GM10248 (cell line): ENCODE measurements at regions not wholly inside any gene's neighbourhood (a gene's known extent, or its start where the extent isn't known, plus 50 kb on each side); places are given as distances from the start of the nearest gene placed in this dataset.

ENCODE experiments used
- CTCF ChIA-PET: fragments of 300-600 bp; sonication (Branson Sonifier 250); formaldehyde crosslinking; extraction: SDS; loops from one replicate; lab custom pipeline; 2021; ENCODE audit warnings: antibody characterized with exemption; lab: Yijun Ruan, JAX
- POLR2A ChIA-PET: fragments of 350-650 bp; sonication (Branson Sonifier 250); formaldehyde crosslinking; extraction: SDS; loops from one replicate; lab custom pipeline; 2020; ENCODE audit warnings: antibody characterized with exemption; lab: Yijun Ruan, JAX
- DNase-seq: peaks from one replicate; pipeline ENCODE4 v3.0.0; 2012; ENCODE audit errors: extremely low spot score
- TF ChIP-seq, protein P1 (sequence below): IDR thresholded peaks from 2 replicates; pipeline ENCODE4 v1.5.1; 2012; ENCODE audit warnings: mild to moderate bottlenecking, low read depth; ENCODE audit errors: extremely low read depth, missing control alignments, control extremely low read depth

DNA sequence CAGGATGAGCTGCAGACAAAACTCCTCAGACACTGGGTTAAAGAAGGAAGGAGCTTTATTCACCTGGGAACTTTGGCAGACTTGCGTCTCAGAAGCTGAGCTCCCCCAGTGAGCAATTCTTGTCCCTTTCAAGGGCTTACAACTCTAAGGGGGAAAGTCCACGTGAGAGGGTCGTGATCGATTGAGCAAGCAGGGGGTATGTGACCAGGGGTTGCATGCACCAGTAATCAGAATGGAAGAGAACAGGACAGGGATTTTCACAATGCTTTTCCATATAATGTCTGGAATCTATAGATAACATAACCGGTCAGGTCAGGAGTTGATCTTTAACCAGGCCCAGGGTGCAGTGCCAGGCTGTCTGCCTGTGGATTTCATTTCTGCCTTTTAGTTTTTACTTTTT is 202.8 kb upstream of the MRPS30 start:
- CTCF ChIA-PET, result interaction anchor here (1.3 kb wide), 1 partner anchor 11 kb away, joined by 4 read pairs; no protein-coding TSS in a partner anchor

DNA sequence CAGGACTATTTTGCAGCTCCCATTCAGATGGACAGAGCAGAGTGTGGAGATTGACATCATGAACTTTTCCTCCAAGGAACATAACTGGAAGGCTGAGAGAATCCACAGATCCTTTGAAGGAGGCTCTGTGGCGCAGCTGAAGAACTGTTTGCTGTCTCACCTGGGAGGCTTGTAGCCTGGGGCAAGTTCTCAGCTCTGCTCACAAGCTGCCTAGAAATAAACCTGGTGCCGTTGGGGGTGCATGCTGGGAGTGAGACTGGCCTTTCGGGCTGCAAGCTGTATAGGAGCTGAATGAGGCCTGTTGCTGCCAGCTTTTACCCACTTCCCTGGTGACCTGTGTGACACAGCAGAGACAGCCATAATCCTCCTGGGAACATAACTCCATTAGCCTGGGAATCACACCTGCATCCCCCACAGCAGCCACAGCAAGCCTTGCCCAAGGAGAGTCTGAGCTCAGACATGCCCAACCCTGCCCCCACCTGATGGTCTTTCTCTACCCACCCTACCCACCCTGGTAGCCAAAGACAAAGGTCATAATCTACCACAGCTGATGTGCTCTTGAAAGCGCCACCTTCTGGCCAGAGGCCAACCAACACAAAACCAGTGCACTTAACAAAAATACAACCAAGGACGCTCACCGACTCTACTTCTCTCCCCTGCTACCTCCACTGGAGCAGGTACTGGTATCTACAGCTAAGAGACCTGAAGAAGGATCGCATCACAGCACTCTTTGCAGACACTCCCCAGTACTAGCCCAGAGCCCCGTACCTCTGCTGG is 205.1 kb upstream of the MRPS30 start:
- CTCF ChIA-PET, result interaction anchor here (0.7 to 0.9 kb wide), 3 partner anchors 10 to 67 kb away, joined by 3 read pairs; no protein-coding TSS in a partner anchor
- no peak for DNase-seq
- TF ChIP-seq, protein P1, sequence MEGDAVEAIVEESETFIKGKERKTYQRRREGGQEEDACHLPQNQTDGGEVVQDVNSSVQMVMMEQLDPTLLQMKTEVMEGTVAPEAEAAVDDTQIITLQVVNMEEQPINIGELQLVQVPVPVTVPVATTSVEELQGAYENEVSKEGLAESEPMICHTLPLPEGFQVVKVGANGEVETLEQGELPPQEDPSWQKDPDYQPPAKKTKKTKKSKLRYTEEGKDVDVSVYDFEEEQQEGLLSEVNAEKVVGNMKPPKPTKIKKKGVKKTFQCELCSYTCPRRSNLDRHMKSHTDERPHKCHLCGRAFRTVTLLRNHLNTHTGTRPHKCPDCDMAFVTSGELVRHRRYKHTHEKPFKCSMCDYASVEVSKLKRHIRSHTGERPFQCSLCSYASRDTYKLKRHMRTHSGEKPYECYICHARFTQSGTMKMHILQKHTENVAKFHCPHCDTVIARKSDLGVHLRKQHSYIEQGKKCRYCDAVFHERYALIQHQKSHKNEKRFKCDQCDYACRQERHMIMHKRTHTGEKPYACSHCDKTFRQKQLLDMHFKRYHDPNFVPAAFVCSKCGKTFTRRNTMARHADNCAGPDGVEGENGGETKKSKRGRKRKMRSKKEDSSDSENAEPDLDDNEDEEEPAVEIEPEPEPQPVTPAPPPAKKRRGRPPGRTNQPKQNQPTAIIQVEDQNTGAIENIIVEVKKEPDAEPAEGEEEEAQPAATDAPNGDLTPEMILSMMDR, result no peak
- POLR2A ChIA-PET, result no interaction called here

More for the DNA sequence above, 202.8 kb upstream of the MRPS30 start:
- POLR2A ChIA-PET, result no interaction called here
- DNase-seq, result no peak
- TF ChIP-seq, protein P1, result no peak

DNA sequence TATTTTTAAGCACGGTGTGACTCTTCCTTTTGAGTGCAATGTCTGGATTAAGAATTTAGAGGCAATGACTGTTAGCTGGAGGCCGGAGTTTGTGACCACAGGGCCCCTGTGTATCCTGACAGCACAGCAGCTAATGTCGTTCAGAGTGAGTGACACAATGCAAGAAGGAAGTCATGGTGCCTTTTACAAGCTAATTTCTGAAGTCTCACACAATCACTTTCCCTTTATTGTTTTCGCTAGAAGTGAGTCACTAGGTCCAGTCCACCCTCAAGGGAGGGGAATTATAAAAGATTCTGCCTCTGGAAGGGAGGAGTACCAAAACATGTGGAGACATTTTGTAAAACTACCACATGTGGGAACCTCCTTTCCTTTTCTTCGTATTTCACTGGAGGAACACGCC is 185.5 kb upstream of the FGF10 start:
- ChIA-PET POLR2A (no interaction called here), CTCF (no interaction called here)
- DNase-seq, result no peak
- TF ChIP-seq, protein P1, result no peak

DNA sequence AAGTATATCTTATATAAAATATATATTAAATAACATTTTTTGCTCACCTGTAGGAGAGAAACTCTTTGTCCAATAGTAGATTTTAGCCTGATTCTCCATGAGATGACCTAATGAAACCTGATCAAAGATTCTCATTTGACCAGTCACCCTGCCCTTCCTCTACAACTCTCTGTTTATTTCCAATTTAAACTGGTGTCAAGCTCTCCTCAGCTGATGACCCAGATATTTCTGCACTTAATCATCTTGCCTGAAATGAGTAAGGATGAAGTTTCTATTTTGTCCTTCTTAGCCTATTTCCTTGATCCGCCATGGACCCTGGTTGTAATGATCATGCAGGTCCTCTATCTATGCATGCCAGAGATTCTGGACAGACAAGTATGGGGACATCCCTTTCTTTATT is 179.3 kb upstream of the FGF10 start:
- DNase-seq, result no peak
- CTCF ChIA-PET, result interaction anchor here (0.8 to 1.3 kb wide), 3 partner anchors 35 to 72 kb away, joined by 3 read pairs; no protein-coding TSS in a partner anchor
- TF ChIP-seq, protein P1, result no peak
- POLR2A ChIA-PET, result no interaction called here

DNA sequence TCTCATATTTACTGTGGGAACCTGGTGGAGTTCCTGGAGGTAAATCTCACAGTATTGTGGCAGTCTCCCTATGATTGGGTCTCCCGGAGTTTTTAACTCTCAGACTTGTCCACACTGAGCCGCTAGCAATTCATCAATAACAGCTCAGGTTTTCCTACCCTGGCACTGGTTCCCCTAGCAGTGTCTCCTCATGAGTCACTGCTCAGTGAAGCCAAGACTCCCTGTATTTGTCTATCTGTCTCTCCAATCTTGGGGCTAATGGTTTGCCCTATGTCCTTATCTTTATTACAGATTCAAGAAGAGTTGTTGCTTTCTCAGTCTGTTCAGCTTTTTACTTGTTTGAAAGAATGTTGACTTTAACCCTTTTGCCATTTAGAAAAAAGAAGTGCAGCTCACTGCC is 176.7 kb upstream of the FGF10 start:
- no peak for DNase-seq
- TF ChIP-seq, protein P1, result no peak
- CTCF ChIA-PET, result no interaction called here
- POLR2A ChIA-PET, result no interaction called here

DNA sequence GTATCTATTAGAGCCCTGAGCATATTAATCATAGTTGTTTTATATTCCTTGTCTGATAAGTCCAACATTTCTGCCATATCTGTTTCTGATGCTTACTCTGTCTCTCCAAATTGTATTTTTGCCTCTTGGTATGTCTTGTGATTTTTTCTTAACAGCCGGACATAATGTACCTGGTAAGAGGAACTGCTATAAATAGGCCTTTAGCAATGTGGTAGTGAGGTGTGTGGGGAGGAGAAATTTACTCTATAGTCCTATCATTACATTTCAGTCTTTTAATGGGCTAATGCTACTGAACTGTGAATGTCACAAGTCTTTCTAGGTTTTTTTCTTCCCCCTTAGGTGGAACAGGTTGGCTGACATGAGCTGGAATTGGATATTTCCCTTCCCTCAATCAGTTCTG is 176.1 kb upstream of the FGF10 start:
- CTCF ChIA-PET, result no interaction called here
- TF ChIP-seq, protein P1, result no peak
- POLR2A ChIA-PET, result no interaction called here
- DNase-seq, result no peak
